Central memory CD4-positive, alpha-beta T cell (primary cell): ENCODE measurements at regions not wholly inside any gene's neighbourhood (a gene's known extent, or its start where the extent isn't known, plus 50 kb on each side); places are given as distances from the start of the nearest gene placed in this dataset.
"Not testable (repeated sequence)": the region's sequence is repeated elsewhere in the genome, so short reads cannot be mapped to it uniquely, and the experiment has no call there.

Experiments used
- DNase-seq: peaks from one replicate; pipeline ENCODE4 v3.0.0; 2022

- DNase-seq: no peak
Measured at GRCh38 chr6:6749702-6750491, 161.4 kb downstream of the LY86 start.

- no peak for DNase-seq
Measured at GRCh38 chr6:6750594-6751265, 162.2 kb downstream of the LY86 start.

GRCh38 chr6:6751266-6751596 is 162.7 kb downstream of the LY86 start:
- DNase-seq: no peak

- no peak for DNase-seq
Measured at GRCh38 chr6:6751619-6752023, 163.1 kb downstream of the LY86 start.

GRCh38 chr6:6752129-6752528 is 163.6 kb downstream of the LY86 start:
- no peak for DNase-seq

GRCh38 chr6:6753301-6753700 is 164.8 kb downstream of the LY86 start:
- no peak for DNase-seq

GRCh38 chr6:6756526-6756925 is 168.0 kb downstream of the LY86 start:
- no peak for DNase-seq

GRCh38 chr6:6758546-6758914 is 170.0 kb downstream of the LY86 start:
- DNase-seq: no peak

GRCh38 chr6:6758915-6759654 is 170.6 kb downstream of the LY86 start:
- DNase-seq: no peak

- DNase-seq: no peak
Measured at GRCh38 chr6:6760002-6760401, 171.5 kb downstream of the LY86 start.

GRCh38 chr6:6762566-6762965 is 174.0 kb downstream of the LY86 start:
- not testable (repeated sequence) for DNase-seq

GRCh38 chr6:6764764-6765434 is 176.4 kb downstream of the LY86 start:
- DNase-seq: no peak

- DNase-seq: no peak
Measured at GRCh38 chr6:6766230-6766905, 177.8 kb downstream of the LY86 start.

GRCh38 chr6:6769466-6769865 is 180.9 kb downstream of the LY86 start:
- no peak for DNase-seq

- no peak for DNase-seq
Measured at GRCh38 chr6:6771224-6771945, 182.9 kb downstream of the LY86 start.

GRCh38 chr6:6771964-6772363 is 183.4 kb downstream of the LY86 start:
- no peak for DNase-seq

GRCh38 chr6:6772751-6773150 is 184.2 kb downstream of the LY86 start:
- no peak for DNase-seq

GRCh38 chr6:6775074-6775473 is 186.6 kb downstream of the LY86 start:
- no peak for DNase-seq

GRCh38 chr6:6780231-6780630 is 191.7 kb downstream of the LY86 start:
- DNase-seq: no peak

- no peak for DNase-seq
Measured at GRCh38 chr6:6781172-6781872, 192.8 kb downstream of the LY86 start.

- no peak for DNase-seq
Measured at GRCh38 chr6:6781873-6782227, 193.3 kb downstream of the LY86 start.

GRCh38 chr6:6783721-6784120 is 195.2 kb downstream of the LY86 start:
- DNase-seq: no peak
